A549 (cell line): ENCODE measurements at regions not wholly inside any gene's neighbourhood (a gene's known extent, or its start where the extent isn't known, plus 50 kb on each side); places are given as distances from the start of the nearest gene placed in this dataset.

ENCODE experiments used
- CHD2 ChIP-seq: fragments of 150-350 bp; IDR thresholded peaks from 2 replicates; pipeline ENCODE4 v1.6.1; 2014; ENCODE audit warnings: low read length; ENCODE audit not compliant: partially characterized antibody
- CTCF ChIP-seq: fragments of >200 bp; sonication (Bioruptor Twin); formaldehyde crosslinking; IDR thresholded peaks from 3 replicates; pipeline ENCODE4 v1.5.1; 2016
- EP300 ChIP-seq, 2 experiments: fragments of >200 bp; sonication (Bioruptor Twin); formaldehyde crosslinking; IDR thresholded peaks; 2 replicates in 1 of 2; 3 replicates in 1 of 2; pipeline ENCODE4 v1.6.1; 2016 to 2017
- MAX ChIP-seq: IDR thresholded peaks from 2 replicates; pipeline ENCODE4 v1.6.1; 2012
- MAZ ChIP-seq: fragments of 150-350 bp; IDR thresholded peaks from 2 replicates; pipeline ENCODE4 v1.6.1; 2014; ENCODE audit warnings: antibody characterized with exemption, low read depth, low read length, borderline replicate concordance
- NR3C1 ChIP-seq: fragments of >200 bp; sonication (Bioruptor Twin); formaldehyde crosslinking; IDR thresholded peaks from 3 replicates; pipeline ENCODE4 v1.6.1; 2017
- POLR2A ChIP-seq: IDR thresholded peaks from 2 replicates; pipeline ENCODE4 v1.6.1; 2012; ENCODE audit warnings: mild to moderate bottlenecking, low read length
- RAD21 ChIP-seq, 2 experiments: fragments of >200 bp in 1 of 2; sonication (Bioruptor Twin) in 1 of 2; formaldehyde crosslinking in 1 of 2; IDR thresholded peaks in 1 of 2; conservative IDR thresholded peaks in 1 of 2; 2 replicates in 1 of 2; 3 replicates in 1 of 2; pipeline ENCODE4 v1.6.1; 2012 to 2018; ENCODE audit warnings: inconsistent platforms in 1 of 2
- RCOR1 ChIP-seq: fragments of 150-350 bp; IDR thresholded peaks from 2 replicates; pipeline ENCODE4 v1.6.1; 2014; ENCODE audit warnings: antibody characterized with exemption, low read length, low read depth
- USF2 ChIP-seq: fragments of 450-650 bp; IDR thresholded peaks from 2 replicates; pipeline ENCODE4 v1.6.1; 2014; ENCODE audit warnings: antibody characterized with exemption
- ZC3H11A ChIP-seq: fragments of 450-650 bp; IDR thresholded peaks from 2 replicates; pipeline ENCODE4 v1.6.1; 2014; ENCODE audit warnings: antibody characterized with exemption, mild to moderate bottlenecking

GRCh38 chr5:68565427-68565826, 349.9 kb downstream of the PIK3R1 start:
- TF ChIP-seq CTCF (no peak), MAX (no peak), EP300 (IDR thresholded peaks at IDR 0.05) (no peak), USF2 (no peak), POLR2A (no peak), RCOR1 (no peak), MAZ (no peak), RAD21 (conservative IDR thresholded peaks at IDR 0.05 in 1 of 2, IDR thresholded peaks at IDR 0.05 in 1 of 2) (no peak), CHD2 (no peak), ZC3H11A (no peak), NR3C1 (no peak)
